ENCODE measurements at regions not wholly inside any gene's neighbourhood (a gene's known extent, or its start where the extent isn't known, plus 50 kb on each side); places are given as distances from the start of the nearest gene placed in this dataset.

- TF ChIP-seq ESRRA (IDR thresholded peaks at IDR 0.05; ENCODE audit: low read length), result no peak
- TF ChIP-seq HSF1 (IDR thresholded peaks at IDR 0.05; ENCODE audit: low read depth, low read length), result no peak
- TF ChIP-seq MXI1 (IDR thresholded peaks at IDR 0.05; ENCODE audit: low read depth, low read length), result no peak
Measured at GRCh38 chr9:2291980-2292704, 277.0 kb downstream of the SMARCA2 start (continued).

GRCh38 chr9:2292733-2293132 is 277.6 kb downstream of the SMARCA2 start:
- no peak overlapping the region for H3K4me2 ChIP-seq (ENCODE audit: control insufficient read depth, insufficient read depth)
- ATAC-seq (no peak), DNase-seq (ENCODE audit: low read depth, low spot score) (no peak), FAIRE-seq (no peak)
- TF ChIP-seq STAT1 (conservative IDR thresholded peaks at IDR 0.05), result no peak
- TF ChIP-seq ATF7 (IDR thresholded peaks at IDR 0.05; ENCODE audit: low read depth), result no peak
- TF ChIP-seq RELB (IDR thresholded peaks at IDR 0.05; ENCODE audit: low read depth), result no peak
- no peak for TF ChIP-seq IKZF1 (conservative IDR thresholded peaks at IDR 0.05)
- POLR2A ChIA-PET, result no interaction called here
- no peaks in the 10 kb centered on the region for H3K36me3 ChIP-seq (ENCODE audit: control insufficient read depth in 2 of 2, insufficient read depth in 2 of 2, low read length in 1 of 2)
- SMC1A ChIA-PET (ENCODE audit: uncharacterized antibody, unreplicated experiment), result interaction anchor here (2.0 kb wide), 1 partner anchor 46 kb away, joined by 4 read pairs; no protein-coding TSS in a partner anchor
- RAD21 ChIA-PET (ENCODE audit: unreplicated experiment), result no interaction called here
- peaks cover 0 to 2% of the 10 kb centered on the region in 2 experiments; a peak in 1 of 4 replicates for H3K27me3 ChIP-seq (replicated peaks in 1 of 2; ENCODE audit: control insufficient read depth in 2 of 2, insufficient read depth in 2 of 2, low read length in 1 of 2)
- 3% methylated on average over 2 of the region's 2 CpGs for WGBS (ENCODE audit: insufficient coverage, insufficient replicate concordance, low lambda C conversion rate, missing lambda C conversion rate)
- H4K20me1 ChIP-seq (ENCODE audit: control insufficient read depth, insufficient read depth), result no peaks in the 10 kb centered on the region
- H3K4me1 ChIP-seq (ENCODE audit: control insufficient read depth, insufficient read depth, low read length), result no peaks in the 10 kb centered on the region
- no peak overlapping the region for H3K4me3 ChIP-seq
- no peaks in the 10 kb centered on the region for H3K79me2 ChIP-seq (ENCODE audit: control insufficient read depth, insufficient read depth, low read length)
- in situ Hi-C loops (cut with MboI) (no loop called here), intact Hi-C loops (cut with micrococcal nuclease; ENCODE audit: unreplicated experiment) (loop anchor here (1.0 kb wide), 1 partner anchor 30 kb away; no protein-coding TSS in a partner anchor)
- no peak overlapping the region for H2AFZ ChIP-seq (ENCODE audit: control insufficient read depth, low read depth, low read length)
- no peak overlapping the region for H3K27ac ChIP-seq (ENCODE audit: control insufficient read depth, insufficient read depth)
- no peaks in the 10 kb centered on the region; the same call in 2 of the 3 replicates for H3K9me3 ChIP-seq (replicated peaks; ENCODE audit: control insufficient read depth, insufficient read depth, low read length)
- CTCF ChIA-PET, result no interaction called here
- no TSS peak for BruUV-seq (replicated peaks)
- H3K9ac ChIP-seq (ENCODE audit: control insufficient read depth, insufficient read depth, low read length), result no peak overlapping the region
